IPS-20b (cell line): ENCODE measurements at regions not wholly inside any gene's neighbourhood (a gene's known extent, or its start where the extent isn't known, plus 50 kb on each side); places are given as distances from the start of the nearest gene placed in this dataset.

Source experiments
- H3K27ac ChIP-seq: one replicate; pipeline ENCODE4 v1.5.1; 2013; ENCODE audit warnings: low read length
- H3K27me3 ChIP-seq: 2 replicates; pipeline ENCODE4 v1.6.1; 2013; ENCODE audit warnings: mild to moderate bottlenecking, low read length, inconsistent platforms; ENCODE audit not compliant: insufficient read depth
- H3K36me3 ChIP-seq: 2 replicates; pipeline ENCODE4 v1.6.1; 2013; ENCODE audit warnings: low read depth, mild to moderate bottlenecking, inconsistent platforms, low read length, moderate library complexity; ENCODE audit not compliant: insufficient read depth
- H3K4me1 ChIP-seq: 2 replicates; pipeline ENCODE4 v1.6.1; 2013; ENCODE audit warnings: mild to moderate bottlenecking, control low read depth, inconsistent platforms, low read length, moderate library complexity; ENCODE audit not compliant: insufficient read depth
- H3K4me3 ChIP-seq: 2 replicates; pipeline ENCODE4 v1.5.1; 2013; ENCODE audit warnings: mild to moderate bottlenecking, low read length, inconsistent platforms
- H3K9ac ChIP-seq: 2 replicates; pipeline ENCODE4 v1.6.1; 2013; ENCODE audit warnings: low read depth, mild to moderate bottlenecking, inconsistent platforms, low read length, moderate library complexity
- H3K9me3 ChIP-seq: 2 replicates; pipeline ENCODE4 v1.6.1; 2013; ENCODE audit warnings: mild to moderate bottlenecking, low read depth, low read length, inconsistent platforms; ENCODE audit not compliant: insufficient read depth

- Histone ChIP-seq H3K36me3 (no peaks in the 10 kb centered on the region), H3K9ac (no peak overlapping the region), H3K27ac (no peak overlapping the region), H3K4me3 (no peak overlapping the region), H3K9me3 (peaks cover 8% of the 10 kb centered on the region; the same call in 1 of the 2 replicates), H3K4me1 (peaks cover 10% of the 10 kb centered on the region; the same call in 1 of the 2 replicates), H3K27me3 (no peaks in the 10 kb centered on the region)
Measured at GRCh38 chr2:168357797-168358472, 98.1 kb upstream of the CERS6 start.

DNA sequence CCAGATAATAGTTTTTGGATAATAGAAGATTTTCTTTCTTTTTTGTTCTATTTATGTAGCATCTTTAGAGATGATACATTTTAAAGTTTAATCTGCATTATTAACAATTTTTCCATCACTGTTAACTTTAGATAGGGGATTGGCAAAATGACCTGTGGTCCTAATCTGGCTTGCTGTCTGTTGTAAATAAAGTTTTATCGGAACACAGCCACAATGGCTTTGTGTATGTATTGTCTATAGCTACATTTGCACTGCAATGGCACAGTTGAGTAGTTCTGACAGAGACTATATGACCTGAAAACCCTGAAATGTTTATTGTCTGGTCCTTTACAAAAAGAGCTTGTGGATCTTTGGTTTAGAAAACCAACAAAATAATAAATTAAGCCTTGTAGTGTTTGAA lies 97.0 kb upstream of the CERS6 start:
- Histone ChIP-seq H3K27ac (no peak overlapping the region), H3K36me3 (no peaks in the 10 kb centered on the region), H3K9ac (no peak overlapping the region), H3K9me3 (no peaks in the 10 kb centered on the region), H3K4me3 (no peak overlapping the region), H3K27me3 (no peaks in the 10 kb centered on the region), H3K4me1 (peaks cover 10% of the 10 kb centered on the region; the same call in 1 of the 2 replicates)

DNA sequence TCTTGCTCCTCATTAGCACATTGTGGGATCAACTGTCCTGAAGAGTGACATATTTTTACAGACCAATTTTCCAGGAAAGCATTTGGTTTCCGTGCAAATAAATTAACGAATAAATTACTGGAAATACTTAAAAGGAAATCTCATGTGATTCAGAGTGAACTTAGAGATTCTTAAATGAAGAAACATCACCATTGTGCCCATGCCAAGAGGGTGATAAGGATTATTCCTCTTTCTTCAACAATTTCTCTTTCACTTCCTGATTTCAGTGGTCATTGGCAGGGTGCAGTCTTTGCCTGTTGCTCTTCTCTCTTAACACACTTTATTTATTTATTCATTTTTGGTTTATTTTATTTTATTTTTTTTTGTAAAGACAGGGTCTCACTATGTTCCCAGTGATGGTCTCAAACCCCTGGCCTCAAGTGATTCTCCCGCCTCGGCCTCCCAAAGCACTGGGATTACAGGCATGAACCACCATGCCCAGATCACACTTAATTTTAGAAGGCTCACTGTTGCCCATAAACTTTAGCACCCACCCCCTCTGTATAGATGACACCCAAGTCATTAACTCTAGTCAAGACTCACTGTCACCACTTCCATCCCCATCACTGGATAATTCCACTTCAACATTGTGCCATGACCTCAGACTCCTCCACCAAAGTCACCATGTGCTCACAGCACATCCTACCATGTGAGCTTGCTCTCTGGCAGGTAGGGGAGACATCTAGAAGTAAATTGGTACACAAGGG lies 92.6 kb upstream of the CERS6 start:
- Histone ChIP-seq H3K4me1 (no peaks in the 10 kb centered on the region), H3K27me3 (no peaks in the 10 kb centered on the region), H3K36me3 (no peaks in the 10 kb centered on the region), H3K9me3 (no peaks in the 10 kb centered on the region), H3K9ac (no peak overlapping the region), H3K4me3 (no peak overlapping the region), H3K27ac (no peak overlapping the region)

- H3K9ac ChIP-seq, result no peak overlapping the region
- H3K27me3 ChIP-seq, result no peaks in the 10 kb centered on the region
- H3K9me3 ChIP-seq, result no peaks in the 10 kb centered on the region
- no peaks in the 10 kb centered on the region for H3K4me1 ChIP-seq
- H3K36me3 ChIP-seq, result no peaks in the 10 kb centered on the region
- H3K27ac ChIP-seq, result no peak overlapping the region
- H3K4me3 ChIP-seq, result no peak overlapping the region
Measured at GRCh38 chr2:168365094-168365621, 90.9 kb upstream of the CERS6 start.

GRCh38 chr2:168369031-168369430 lies 87.0 kb upstream of the CERS6 start:
- H3K36me3 ChIP-seq, result no peaks in the 10 kb centered on the region
- peaks cover 4% of the 10 kb centered on the region; the same call in 1 of the 2 replicates for H3K9me3 ChIP-seq

DNA sequence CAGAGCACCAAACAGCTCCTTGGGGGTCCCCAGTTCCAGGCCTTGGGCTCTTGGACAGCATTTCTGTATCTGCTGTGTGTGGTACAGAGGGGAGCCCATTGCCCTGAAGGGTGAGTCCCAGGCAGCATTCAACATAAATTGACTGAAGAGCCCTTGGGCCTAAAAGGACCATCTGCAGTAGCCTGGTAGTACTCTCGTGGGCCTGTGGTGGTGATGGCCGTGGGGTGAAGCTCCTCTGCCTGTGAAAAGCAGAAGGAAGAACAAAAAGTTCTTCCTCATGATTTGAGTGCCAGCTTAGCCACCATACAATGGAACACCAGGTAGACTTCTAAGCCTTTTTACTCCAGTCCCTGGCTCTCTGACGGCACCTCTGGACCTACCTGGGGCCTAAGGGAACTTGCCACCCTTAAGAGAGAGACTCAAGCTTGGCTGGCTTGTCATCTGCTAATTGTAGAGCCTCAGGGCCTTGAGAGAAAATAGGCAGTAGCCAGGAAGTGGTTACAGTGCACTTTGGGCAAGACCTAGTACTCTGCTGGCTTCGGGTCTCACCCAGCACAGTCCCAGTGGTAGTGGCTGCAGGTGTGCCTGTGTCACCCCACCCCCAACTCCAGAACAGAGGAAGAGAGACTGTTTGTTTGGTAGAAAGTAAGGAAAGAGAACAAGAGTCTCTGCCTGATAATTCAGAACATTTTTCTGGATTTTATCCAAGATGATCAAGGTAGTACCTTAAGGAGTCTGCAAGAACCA lies 84.6 kb upstream of the CERS6 start:
- Histone ChIP-seq H3K36me3 (no peaks in the 10 kb centered on the region), H3K4me1 (no peaks in the 10 kb centered on the region), H3K27ac (no peak overlapping the region), H3K27me3 (no peaks in the 10 kb centered on the region), H3K9ac (no peak overlapping the region), H3K4me3 (no peak overlapping the region), H3K9me3 (peaks cover 9% of the 10 kb centered on the region; the same call in 1 of the 2 replicates)

More at GRCh38 chr2:168369031-168369430, 87.0 kb upstream of the CERS6 start:
- no peak overlapping the region for H3K9ac ChIP-seq
- no peak overlapping the region for H3K27ac ChIP-seq
- H3K27me3 ChIP-seq, result no peaks in the 10 kb centered on the region
- H3K4me3 ChIP-seq, result no peak overlapping the region
- H3K4me1 ChIP-seq, result no peaks in the 10 kb centered on the region

GRCh38 chr2:168373468-168373867 lies 82.6 kb upstream of the CERS6 start:
- Histone ChIP-seq H3K4me1 (no peaks in the 10 kb centered on the region), H3K9me3 (peaks cover 13% of the 10 kb centered on the region; the same call in 1 of the 2 replicates), H3K27me3 (no peaks in the 10 kb centered on the region), H3K9ac (no peak overlapping the region), H3K36me3 (no peaks in the 10 kb centered on the region), H3K4me3 (no peak overlapping the region), H3K27ac (no peak overlapping the region)

GRCh38 chr2:168375195-168375798 lies 80.8 kb upstream of the CERS6 start:
- Histone ChIP-seq H3K9me3 (peaks cover 13% of the 10 kb centered on the region; the same call in 1 of the 2 replicates), H3K4me1 (peaks cover 2% of the 10 kb centered on the region; the same call in 1 of the 2 replicates), H3K36me3 (no peaks in the 10 kb centered on the region), H3K9ac (no peak overlapping the region), H3K4me3 (no peak overlapping the region), H3K27me3 (no peaks in the 10 kb centered on the region), H3K27ac (no peak overlapping the region)

GRCh38 chr2:168378960-168379669 lies 77.0 kb upstream of the CERS6 start:
- no peak overlapping the region for H3K9ac ChIP-seq
- peaks cover 4% of the 10 kb centered on the region; the same call in 1 of the 2 replicates for H3K4me1 ChIP-seq
- peaks cover 9% of the 10 kb centered on the region; the same call in 1 of the 2 replicates for H3K9me3 ChIP-seq

GRCh38 chr2:168380500-168380899 lies 75.6 kb upstream of the CERS6 start:
- H3K9me3 ChIP-seq, result peaks cover 8% of the 10 kb centered on the region; the same call in 1 of the 2 replicates
- no peak overlapping the region for H3K9ac ChIP-seq
- peaks cover 4% of the 10 kb centered on the region; the same call in 1 of the 2 replicates for H3K4me1 ChIP-seq
- no peaks in the 10 kb centered on the region for H3K27me3 ChIP-seq
- H3K36me3 ChIP-seq, result no peaks in the 10 kb centered on the region
- no peak overlapping the region for H3K4me3 ChIP-seq
- H3K27ac ChIP-seq, result no peak overlapping the region

More at GRCh38 chr2:168378960-168379669, 77.0 kb upstream of the CERS6 start:
- no peaks in the 10 kb centered on the region for H3K27me3 ChIP-seq
- no peak overlapping the region for H3K4me3 ChIP-seq
- H3K27ac ChIP-seq, result no peak overlapping the region
- H3K36me3 ChIP-seq, result no peaks in the 10 kb centered on the region
